ENCODE measurements at regions not wholly inside any gene's neighbourhood (a gene's known extent, or its start where the extent isn't known, plus 50 kb on each side); places are given as distances from the start of the nearest gene placed in this dataset.

DNA sequence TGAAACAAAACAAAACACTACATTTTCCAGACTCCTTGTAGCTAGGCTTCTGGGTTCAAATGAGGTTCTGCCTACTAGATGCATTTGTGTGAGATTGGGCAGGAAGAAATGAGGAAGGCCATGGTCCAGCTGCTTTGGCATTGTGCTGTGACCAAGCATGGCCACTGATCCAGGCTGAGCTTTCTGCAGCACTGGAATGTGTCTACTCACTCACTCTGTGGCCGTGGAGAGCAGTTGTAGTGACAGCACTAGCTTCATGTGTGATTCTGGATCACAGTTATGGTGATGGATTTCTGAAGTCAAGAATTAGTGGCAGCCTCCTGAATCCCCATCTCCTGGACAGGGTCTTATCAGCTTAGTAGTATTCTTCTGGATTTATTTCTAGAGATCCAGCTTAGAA, 358.9 kb downstream of the GPAT3 start:
- no peak for DNase-seq

DNA sequence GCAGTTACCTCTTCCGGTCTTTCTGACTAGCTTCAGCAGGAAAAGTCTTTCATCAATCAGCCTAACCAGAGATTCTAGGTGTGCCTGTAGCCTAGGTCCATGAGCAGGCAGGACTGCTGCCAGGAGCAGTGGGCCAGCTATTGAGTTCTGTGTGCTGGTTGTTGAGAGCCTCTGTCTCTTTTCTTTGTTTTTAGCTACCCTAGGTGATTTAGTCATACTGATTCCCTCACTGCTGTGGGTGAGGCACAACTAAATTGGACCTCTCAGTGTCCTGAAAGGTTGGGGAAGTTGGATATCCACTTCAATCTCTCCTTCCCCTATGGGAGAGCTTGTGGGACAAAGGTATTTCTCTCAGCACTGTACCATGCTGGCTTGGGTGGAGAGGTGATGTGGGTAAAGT, 354.9 kb downstream of the GPAT3 start:
- DNase-seq = no peak

GRCh38 chr4:83890231-83890630, 354.3 kb downstream of the GPAT3 start:
- DNase-seq = no peak

GRCh38 chr4:83889802-83890201, 353.9 kb downstream of the GPAT3 start:
- DNase-seq = no peak

DNA sequence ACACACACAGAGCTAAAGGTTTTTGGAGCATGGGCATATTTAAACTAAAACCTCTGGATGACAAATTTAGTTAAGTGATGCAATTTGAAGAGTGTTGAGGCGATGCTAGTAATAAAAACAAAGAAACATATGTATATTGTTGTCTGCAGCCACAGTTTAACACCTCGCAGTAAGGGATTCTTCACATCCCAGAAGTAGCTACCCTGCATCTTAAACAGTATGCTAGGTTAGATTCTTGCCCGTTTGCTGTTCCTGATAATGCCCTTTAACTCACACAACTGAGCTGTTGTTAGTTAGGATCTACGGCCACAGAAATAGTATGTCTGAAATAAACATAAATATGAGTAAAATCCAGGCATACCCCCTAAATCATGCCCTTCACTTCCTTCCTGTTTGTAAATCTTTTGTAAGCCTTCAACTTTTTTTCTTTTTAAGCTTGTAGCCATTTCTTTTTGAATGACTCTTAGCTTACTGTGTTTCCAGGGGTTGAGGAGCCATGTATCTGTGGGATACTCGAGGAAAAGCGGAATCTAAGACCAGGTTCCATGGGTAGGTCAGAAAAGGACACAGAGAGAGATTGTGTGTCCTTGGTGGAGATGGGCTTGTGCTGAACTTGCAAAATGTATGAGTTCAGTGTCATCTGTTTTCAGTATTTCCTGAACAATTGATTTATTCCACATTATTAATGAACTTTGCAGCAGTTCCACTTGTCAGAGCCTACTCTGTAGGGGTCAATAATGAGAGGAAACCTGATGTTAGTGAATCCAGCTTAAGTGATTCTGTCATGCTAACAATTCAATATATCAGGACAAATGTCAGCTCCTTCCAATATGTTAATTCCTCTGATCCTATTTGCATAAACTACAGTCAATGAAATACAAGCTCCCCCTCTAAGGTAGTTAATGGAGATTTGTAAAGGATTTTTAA, 349.6 kb downstream of the GPAT3 start:
- no peak for DNase-seq

DNA sequence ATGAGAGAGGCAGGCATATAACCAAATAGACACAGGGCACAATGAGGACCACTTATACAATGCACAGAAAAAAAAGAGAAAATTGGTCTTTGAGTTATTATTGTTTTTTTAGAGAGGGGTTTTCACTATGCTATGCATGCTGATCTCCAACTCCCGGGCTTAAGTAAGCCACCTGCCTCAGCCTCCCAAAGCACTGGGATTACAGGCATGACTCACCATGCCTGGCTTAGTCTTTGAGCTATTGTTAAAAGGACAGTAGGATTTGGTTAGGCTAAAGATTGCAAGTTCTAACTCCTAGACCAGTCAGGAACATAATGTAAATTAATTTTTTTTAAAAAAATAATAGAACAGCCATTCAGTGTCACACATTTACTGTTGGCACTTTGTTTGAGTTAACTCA, 340.1 kb downstream of the GPAT3 start:
- DNase-seq = no peak

DNA sequence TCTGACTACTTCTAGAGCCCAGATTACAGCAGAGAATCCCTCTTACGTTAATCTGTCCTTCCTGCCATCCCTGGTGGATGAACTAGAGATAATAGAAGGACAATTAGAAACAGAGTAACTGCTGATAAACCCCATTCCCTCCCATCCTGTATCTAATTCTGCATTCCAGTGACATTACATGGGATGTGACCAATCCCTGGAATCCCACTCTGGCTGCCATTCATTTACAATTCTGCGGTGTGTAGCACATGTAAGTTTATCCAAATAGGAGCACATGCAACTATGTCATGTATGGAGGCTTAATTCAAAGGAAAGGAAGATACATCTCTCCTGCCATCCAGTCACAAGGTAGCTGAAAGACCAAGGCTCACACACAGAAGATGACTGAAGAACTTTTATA, 339.5 kb downstream of the GPAT3 start:
- no peak for DNase-seq

- DNase-seq = no peak
These were observed 338.1 kb downstream of the GPAT3 start for GRCh38 chr4:83873996-83874395.

DNA sequence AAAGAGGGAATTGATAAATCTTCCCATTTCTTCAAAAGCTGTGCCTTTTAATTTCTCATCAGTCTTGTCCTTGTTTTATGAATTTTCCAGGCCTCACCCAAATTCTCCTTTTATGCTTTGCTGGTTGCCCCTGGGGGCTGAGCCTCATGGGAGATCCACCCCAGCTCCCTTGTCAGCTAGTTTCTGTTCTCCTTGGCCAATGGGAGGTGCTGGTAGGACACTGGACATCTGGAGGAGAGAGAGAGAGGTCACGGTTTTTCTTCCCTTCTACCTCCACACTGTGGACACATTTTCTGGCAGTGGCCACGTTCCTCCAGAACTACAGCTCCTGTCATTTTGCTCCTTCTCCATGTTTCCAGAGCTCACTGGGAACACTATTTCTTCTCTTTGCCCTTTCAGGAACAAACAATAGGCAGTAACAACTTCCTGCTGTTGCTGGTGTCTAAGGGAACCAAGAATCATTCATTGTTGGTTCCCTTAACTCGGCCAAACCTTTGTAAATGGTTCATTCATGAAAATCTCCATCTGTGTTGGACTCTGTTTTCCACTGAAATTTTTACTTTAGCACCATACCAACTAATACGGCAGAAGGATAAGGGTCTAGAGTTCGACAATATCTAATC, 334.5 kb downstream of the GPAT3 start:
- DNase-seq = no peak

- no peak for DNase-seq
These were observed 331.1 kb downstream of the GPAT3 start for GRCh38 chr4:83866834-83867621.

DNA sequence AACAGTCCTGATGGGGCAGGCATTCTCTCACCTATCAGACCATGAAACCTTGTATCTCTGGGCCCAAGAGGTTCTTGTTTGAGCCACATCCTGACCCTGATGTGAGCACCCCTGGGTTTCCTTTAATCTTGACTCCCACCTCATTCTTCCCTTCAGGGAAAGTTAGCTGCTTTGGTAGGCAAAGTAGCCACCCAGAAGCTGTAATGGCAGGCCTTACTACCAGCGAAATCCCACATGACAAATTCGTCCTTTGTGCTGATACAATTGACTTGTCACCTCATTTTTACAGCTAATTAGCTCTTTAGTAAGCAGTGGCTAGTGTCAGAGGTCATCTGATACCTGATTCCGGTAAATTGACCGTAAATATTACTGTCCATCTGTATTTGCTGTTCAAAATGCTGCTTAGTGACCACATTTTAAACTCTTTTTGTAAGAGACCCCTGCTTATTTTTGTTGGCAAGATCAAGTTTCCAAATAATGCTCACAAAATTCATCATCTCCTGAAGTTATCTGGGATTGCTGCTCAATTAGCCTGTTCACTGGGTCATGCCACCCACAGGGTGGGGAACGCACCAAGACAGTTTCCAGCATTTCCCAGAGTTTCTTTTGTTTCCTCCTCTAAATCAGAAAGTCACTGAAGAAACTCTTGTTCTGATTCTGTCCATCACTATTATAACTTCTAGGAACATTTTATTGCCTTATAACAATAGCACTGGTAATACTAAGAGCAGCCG, 329.7 kb downstream of the GPAT3 start:
- no peak for DNase-seq

- no peak for DNase-seq
These were observed 328.3 kb downstream of the GPAT3 start for GRCh38 chr4:83864097-83864817.

- no peak for DNase-seq
These were observed 326.6 kb downstream of the GPAT3 start for GRCh38 chr4:83862471-83862870.

GRCh38 chr4:83860200-83860599, 324.3 kb downstream of the GPAT3 start:
- DNase-seq = no peak

- no peak for DNase-seq
These were observed 322.2 kb downstream of the GPAT3 start for GRCh38 chr4:83858131-83858530.

DNA sequence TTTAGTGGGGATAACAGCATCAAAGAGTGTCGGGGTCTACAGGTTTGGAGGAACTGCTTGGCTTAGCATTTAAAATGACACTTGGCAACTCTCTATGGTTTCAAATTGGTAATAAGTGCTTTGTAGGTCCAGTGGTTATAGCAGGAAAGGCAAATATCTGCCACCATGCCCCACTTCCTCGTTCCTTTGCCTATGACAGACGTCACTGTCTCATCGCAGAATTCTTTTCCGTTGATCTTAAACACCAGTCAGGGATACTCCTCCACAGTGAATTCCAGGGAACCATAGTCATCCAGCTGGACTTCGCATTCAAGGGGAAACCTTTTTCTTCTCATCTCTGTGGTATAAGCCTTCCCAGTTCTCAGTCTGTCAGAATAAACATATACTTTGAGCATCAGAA, 319.1 kb downstream of the GPAT3 start:
- no peak for DNase-seq

DNA sequence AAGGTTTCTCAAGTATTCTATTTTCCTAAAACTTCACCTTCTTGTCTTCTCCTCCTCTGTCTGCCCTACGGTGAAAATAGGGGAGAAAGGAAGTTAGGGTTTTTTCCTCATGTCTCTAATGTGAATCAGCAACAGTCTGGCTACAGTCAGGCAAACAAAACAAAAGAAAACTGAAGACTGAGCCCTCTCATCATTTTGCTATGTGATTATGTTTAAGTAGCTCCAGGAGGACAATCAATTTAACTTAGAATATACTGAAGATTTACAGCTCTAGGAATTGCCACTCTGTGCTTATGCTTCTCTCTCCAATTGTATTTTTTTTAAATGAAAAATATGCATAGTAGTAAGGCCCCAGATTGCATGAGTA, 316.2 kb downstream of the GPAT3 start:
- no peak for DNase-seq

DNA sequence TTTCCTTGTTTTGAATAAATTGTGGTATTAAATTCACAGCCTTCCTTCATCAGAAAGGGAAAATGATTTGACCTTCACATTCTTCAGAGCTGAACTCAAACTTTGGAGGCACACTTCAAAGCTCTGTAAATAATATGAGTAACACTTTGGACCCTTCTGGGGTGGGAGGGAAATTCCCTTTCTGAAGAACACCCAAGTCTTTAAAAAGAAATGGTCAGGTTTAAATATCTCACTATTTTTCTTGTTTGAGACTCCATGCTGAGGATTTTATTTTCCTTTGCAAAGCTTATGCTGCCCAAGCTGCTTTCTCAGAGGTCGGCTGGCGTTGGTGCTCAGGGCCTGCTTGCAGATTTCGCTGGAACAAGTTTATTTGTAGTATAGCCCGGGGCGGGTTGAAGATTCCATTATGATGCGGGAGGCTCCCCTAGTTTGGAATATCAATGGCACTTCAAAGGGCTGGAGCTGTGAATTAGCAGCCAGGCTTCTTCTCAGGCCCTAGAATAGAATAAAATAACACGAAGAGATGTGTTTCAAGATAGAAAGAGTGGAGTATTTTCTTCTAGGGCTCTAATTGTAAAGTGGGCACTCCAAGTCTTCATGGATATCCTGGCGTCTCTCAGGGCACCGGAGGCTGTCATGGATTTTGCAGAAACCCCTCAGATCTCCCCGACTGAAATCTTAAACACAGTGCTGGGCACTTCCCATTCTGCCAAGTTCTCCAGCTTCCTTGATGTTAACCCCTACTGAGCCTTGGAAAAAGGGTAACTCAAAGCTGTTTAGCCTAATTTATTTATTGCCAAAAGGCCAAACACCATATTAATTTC, 315.6 kb downstream of the GPAT3 start:
- DNase-seq = no peak

- no peak for DNase-seq
These were observed 314.5 kb downstream of the GPAT3 start for GRCh38 chr4:83850435-83850834.

GRCh38 chr4:83846193-83846830, 310.4 kb downstream of the GPAT3 start:
- no peak for DNase-seq

GRCh38 chr4:83839615-83840014, 303.7 kb downstream of the GPAT3 start:
- no peak for DNase-seq
